ENCODE measurements at regions not wholly inside any gene's neighbourhood (a gene's known extent, or its start where the extent isn't known, plus 50 kb on each side); places are given as distances from the start of the nearest gene placed in this dataset.

GRCh38 chr10:88090568-88091214 lies 227.3 kb downstream of the PTEN start:
- no peaks in the 10 kb centered on the region for H3K36me3 ChIP-seq (replicated peaks; ENCODE audit: low read depth, low read length)
- TF ChIP-seq CTCF (IDR thresholded peaks at IDR 0.05; ENCODE audit: low read depth, low read length) = no peak
- no peak for TF ChIP-seq EZH2phosphoT487 (IDR thresholded peaks at IDR 0.05; ENCODE audit: low read depth)

GRCh38 chr10:88091490-88092061 lies 228.2 kb downstream of the PTEN start:
- H3K4me1 ChIP-seq (ENCODE audit: low read length) = peaks cover 51% of the 10 kb centered on the region
- peak; percentile 26 for TF ChIP-seq CTCF (IDR thresholded peaks at IDR 0.05; ENCODE audit: low read depth, low read length)
- no peak for TF ChIP-seq EZH2phosphoT487 (IDR thresholded peaks at IDR 0.05; ENCODE audit: low read depth)
- no peaks in the 10 kb centered on the region for H3K79me2 ChIP-seq (ENCODE audit: low read length)
- no peaks in the 10 kb centered on the region for H3K9me3 ChIP-seq (ENCODE audit: insufficient read depth, low read length)
- no peak overlapping the region for H2AFZ ChIP-seq (ENCODE audit: low read depth, low read length)
- H3K36me3 ChIP-seq (replicated peaks; ENCODE audit: low read depth, low read length) = no peaks in the 10 kb centered on the region
- no peaks in the 10 kb centered on the region for H4K20me1 ChIP-seq (ENCODE audit: insufficient read depth, low read length)
- H3K9ac ChIP-seq (ENCODE audit: low read length) = no peak overlapping the region
- H3K27me3 ChIP-seq (ENCODE audit: low read depth, low read length) = peaks cover 12% of the 10 kb centered on the region; the same call in 1 of the 2 replicates
- peak overlapping the region; percentile 63 for H3K4me2 ChIP-seq (ENCODE audit: low read length)
- peak overlapping the region; percentile 58 for H3K27ac ChIP-seq (ENCODE audit: low read length)
- peak overlapping the region; percentile 43 for H3K4me3 ChIP-seq (ENCODE audit: low read length)

More at GRCh38 chr10:88090568-88091214, 227.3 kb downstream of the PTEN start:
- Histone ChIP-seq H3K4me3 (ENCODE audit: low read length) (peak overlapping the region; percentile 43), H2AFZ (ENCODE audit: low read depth, low read length) (no peak overlapping the region; the same call in 1 of the 2 replicates), H3K27me3 (ENCODE audit: low read depth, low read length) (peaks cover 12% of the 10 kb centered on the region; the same call in 1 of the 2 replicates), H3K4me2 (ENCODE audit: low read length) (peak overlapping the region; percentile 63), H3K9ac (ENCODE audit: low read length) (no peak overlapping the region; the same call in 1 of the 2 replicates), H3K79me2 (ENCODE audit: low read length) (no peaks in the 10 kb centered on the region), H3K4me1 (ENCODE audit: low read length) (peaks cover 51% of the 10 kb centered on the region), H3K9me3 (ENCODE audit: insufficient read depth, low read length) (no peaks in the 10 kb centered on the region), H3K27ac (ENCODE audit: low read length) (peak overlapping the region; percentile 58), H4K20me1 (ENCODE audit: insufficient read depth, low read length) (no peaks in the 10 kb centered on the region)

- no peaks in the 10 kb centered on the region for H3K36me3 ChIP-seq (replicated peaks; ENCODE audit: low read depth, low read length)
- no peak overlapping the region for H2AFZ ChIP-seq (ENCODE audit: low read depth, low read length)
- H3K79me2 ChIP-seq (ENCODE audit: low read length) = no peaks in the 10 kb centered on the region
- peak overlapping the region; percentile 63 for H3K4me2 ChIP-seq (ENCODE audit: low read length)
- no peak for TF ChIP-seq CTCF (IDR thresholded peaks at IDR 0.05; ENCODE audit: low read depth, low read length)
- TF ChIP-seq EZH2phosphoT487 (IDR thresholded peaks at IDR 0.05; ENCODE audit: low read depth) = no peak
- H3K9me3 ChIP-seq (ENCODE audit: insufficient read depth, low read length) = no peaks in the 10 kb centered on the region
- no peak overlapping the region for H3K4me3 ChIP-seq (ENCODE audit: low read length)
- peaks cover 12% of the 10 kb centered on the region; the same call in 1 of the 2 replicates for H3K27me3 ChIP-seq (ENCODE audit: low read depth, low read length)
- no peak overlapping the region for H3K9ac ChIP-seq (ENCODE audit: low read length)
- H3K4me1 ChIP-seq (ENCODE audit: low read length) = peaks cover 51% of the 10 kb centered on the region
- no peaks in the 10 kb centered on the region for H4K20me1 ChIP-seq (ENCODE audit: insufficient read depth, low read length)
- no peak overlapping the region for H3K27ac ChIP-seq (ENCODE audit: low read length)
Measured at GRCh38 chr10:88092265-88092664, 228.8 kb downstream of the PTEN start.

GRCh38 chr10:88092973-88093372 lies 229.5 kb downstream of the PTEN start:
- peaks cover 51% of the 10 kb centered on the region for H3K4me1 ChIP-seq (ENCODE audit: low read length)
- peak overlapping the region; percentile 63; the same call in 1 of the 2 replicates for H3K4me2 ChIP-seq (ENCODE audit: low read length)
- no peaks in the 10 kb centered on the region for H3K36me3 ChIP-seq (replicated peaks; ENCODE audit: low read depth, low read length)
- TF ChIP-seq CTCF (IDR thresholded peaks at IDR 0.05; ENCODE audit: low read depth, low read length) = no peak
- no peak for TF ChIP-seq EZH2phosphoT487 (IDR thresholded peaks at IDR 0.05; ENCODE audit: low read depth)
- H3K27me3 ChIP-seq (ENCODE audit: low read depth, low read length) = peaks cover 12% of the 10 kb centered on the region; the same call in 1 of the 2 replicates
- H2AFZ ChIP-seq (ENCODE audit: low read depth, low read length) = no peak overlapping the region
- no peaks in the 10 kb centered on the region for H3K9me3 ChIP-seq (ENCODE audit: insufficient read depth, low read length)
- H4K20me1 ChIP-seq (ENCODE audit: insufficient read depth, low read length) = no peaks in the 10 kb centered on the region
- H3K4me3 ChIP-seq (ENCODE audit: low read length) = no peak overlapping the region
- no peak overlapping the region for H3K9ac ChIP-seq (ENCODE audit: low read length)
- no peak overlapping the region for H3K27ac ChIP-seq (ENCODE audit: low read length)
- H3K79me2 ChIP-seq (ENCODE audit: low read length) = no peaks in the 10 kb centered on the region
